GM23338 (cell line): ENCODE measurements at regions not wholly inside any gene's neighbourhood (a gene's known extent, or its start where the extent isn't known, plus 50 kb on each side); places are given as distances from the start of the nearest gene placed in this dataset.
A peak's percentile ranks its signal among the peaks of the same experiment; 100 is the strongest.

ENCODE experiments used
- ATAC-seq: fragments of 200-7000 bp; cut with Tn5 transposase; 3 replicates; pipeline ENCODE4 v1.9.1; 2020
- DNase-seq: peaks from one replicate; pipeline ENCODE4 v3.0.0-alpha.2; 2015; ENCODE audit warnings: low spot score
- H2AFZ ChIP-seq: fragments of 200-600 bp; sonication (generic); 2 replicates; pipeline ENCODE4 v1.8.0; 2016; ENCODE audit warnings: antibody characterized with exemption, mild to moderate bottlenecking, moderate library complexity
- H3F3A ChIP-seq: fragments of 200-600 bp; sonication (generic); replicated peaks from 2 replicates; pipeline ENCODE4 v1.8.0; 2017; ENCODE audit warnings: antibody characterized with exemption, mixed run types, low read depth
- H3K27ac ChIP-seq: fragments of 200-600 bp; sonication (generic); 2 replicates; pipeline ENCODE4 v1.6.1; 2016; ENCODE audit warnings: low read depth
- H3K27me3 ChIP-seq: fragments of 200-600 bp; sonication (generic); 2 replicates; pipeline ENCODE4 v1.8.0; 2016; ENCODE audit warnings: mild to moderate bottlenecking, mixed run types, moderate library complexity; ENCODE audit not compliant: insufficient read depth
- H3K36me3 ChIP-seq: fragments of 200-600 bp; sonication (generic); 2 replicates; pipeline ENCODE4 v1.8.0; 2016; ENCODE audit warnings: mild to moderate bottlenecking; ENCODE audit not compliant: insufficient read depth
- H3K4me1 ChIP-seq: fragments of 200-600 bp; sonication (generic); 2 replicates; pipeline ENCODE4 v1.8.0; 2016; ENCODE audit warnings: mild to moderate bottlenecking, moderate library complexity; ENCODE audit not compliant: insufficient read depth
- H3K4me2 ChIP-seq: fragments of 200-600 bp; sonication (generic); 2 replicates; pipeline ENCODE4 v1.7.1; 2017; ENCODE audit warnings: mixed run types
- H3K4me3 ChIP-seq: fragments of 200-600 bp; sonication (generic); 2 replicates; pipeline ENCODE4 v1.6.1; 2016; ENCODE audit warnings: mixed run types
- H3K79me2 ChIP-seq: fragments of 200-600 bp; sonication (generic); replicated peaks from 2 replicates; pipeline ENCODE4 v1.8.0; 2017; ENCODE audit warnings: mild to moderate bottlenecking; ENCODE audit not compliant: insufficient read depth
- H3K9me2 ChIP-seq: fragments of 200-600 bp; sonication (generic); 2 replicates; pipeline ENCODE4 v1.8.0; 2017; ENCODE audit not compliant: insufficient read depth
- H4K20me1 ChIP-seq: fragments of 200-600 bp; sonication (generic); replicated peaks from 2 replicates; pipeline ENCODE4 v1.8.0; 2017; ENCODE audit warnings: mild to moderate bottlenecking; ENCODE audit not compliant: insufficient read depth
- H3K27ac Mint-ChIP-seq: 2 replicates; pipeline ENCODE4 v1.8.0; 2020; ENCODE audit warnings: inconsistent platforms, mild to moderate bottlenecking, moderate library complexity, mixed read lengths
- H3K27me3 Mint-ChIP-seq: 3 replicates; pipeline ENCODE4 v1.8.0; 2022; ENCODE audit warnings: low read depth, mild to moderate bottlenecking, moderate library complexity, mixed read lengths, inconsistent platforms; ENCODE audit not compliant: insufficient read depth, poor library complexity
- H3K36me3 Mint-ChIP-seq: 3 replicates; pipeline ENCODE4 v1.8.0; 2021; ENCODE audit warnings: low read depth, mild to moderate bottlenecking, inconsistent platforms, moderate library complexity, mixed read lengths
- H3K4me1 Mint-ChIP-seq: 3 replicates; pipeline ENCODE4 v1.8.0; 2020; ENCODE audit warnings: mild to moderate bottlenecking, inconsistent platforms, mixed read lengths
- H3K4me3 Mint-ChIP-seq: 3 replicates; pipeline ENCODE4 v1.8.0; 2021; ENCODE audit warnings: moderate library complexity, mild to moderate bottlenecking, inconsistent platforms, mixed read lengths
- H3K9me3 Mint-ChIP-seq: 3 replicates; pipeline ENCODE4 v1.8.0; 2020; ENCODE audit warnings: moderate library complexity, mild to moderate bottlenecking, inconsistent platforms, mixed read lengths
- CREB1 ChIP-seq: fragments of 250-450 bp; sonication (Bioruptor Pico); IDR thresholded peaks from 2 replicates; pipeline ENCODE4 v1.5.0; 2020; ENCODE audit warnings: low read depth, mild to moderate bottlenecking, moderate library complexity
- EZH2 ChIP-seq: fragments of 200-600 bp; sonication (generic); IDR thresholded peaks from one replicate; pipeline ENCODE4 v1.8.0; 2017; ENCODE audit warnings: antibody characterized with exemption, mild to moderate bottlenecking, low read depth; ENCODE audit not compliant: unreplicated experiment
- EZH2phosphoT487 ChIP-seq: fragments of 200-600 bp; sonication (generic); IDR thresholded peaks from one replicate; pipeline ENCODE4 v1.8.1; 2018; ENCODE audit warnings: antibody characterized with exemption; ENCODE audit not compliant: unreplicated experiment
- JUNB ChIP-seq: IDR thresholded peaks from one replicate; pipeline ENCODE4 v1.6.1; 2016; ENCODE audit warnings: antibody characterized with exemption; ENCODE audit not compliant: unreplicated experiment
- NANOG ChIP-seq: IDR thresholded peaks from 2 replicates; pipeline ENCODE4 v1.6.1; 2016; ENCODE audit warnings: antibody characterized with exemption, borderline replicate concordance
- POLR2AphosphoS5 ChIP-seq: IDR thresholded peaks from 2 replicates; pipeline ENCODE4 v1.6.1; 2016; ENCODE audit warnings: antibody characterized with exemption, low read depth
- REST ChIP-seq: IDR thresholded peaks from one replicate; pipeline ENCODE4 v1.6.1; 2018; ENCODE audit warnings: antibody characterized with exemption; ENCODE audit not compliant: unreplicated experiment
- STAT1 ChIP-seq: IDR thresholded peaks from one replicate; pipeline ENCODE4 v1.6.1; 2016; ENCODE audit warnings: antibody characterized with exemption; ENCODE audit not compliant: unreplicated experiment
- ZNF114 ChIP-seq: fragments of 250-450 bp; sonication (Bioruptor Pico); IDR thresholded peaks from 2 replicates; pipeline ENCODE4 v1.5.0; 2020; ENCODE audit warnings: mild to moderate bottlenecking, moderate library complexity
- ZNF331 ChIP-seq: fragments of 250-450 bp; sonication (Bioruptor Pico); IDR thresholded peaks from 2 replicates; pipeline ENCODE4 v1.5.0; 2020; ENCODE audit warnings: low read depth, mild to moderate bottlenecking, moderate library complexity
- TF ChIP-seq, protein P1 (sequence below), 2 experiments: fragments of 200-600 bp in 1 of 2; sonication (generic) in 1 of 2; conservative IDR thresholded peaks; 2 replicates each; pipeline versions ENCODE4 v1.5.1 to v1.6.1; 2016 to 2017; ENCODE audit warnings: antibody characterized with exemption in 2 of 2, low read depth in 2 of 2, mild to moderate bottlenecking in 2 of 2, moderate library complexity in 1 of 2
- TF ChIP-seq, protein P2 (sequence below): fragments of 250-450 bp; sonication (Bioruptor Pico); IDR thresholded peaks from 2 replicates; pipeline ENCODE4 v1.5.0; 2020; ENCODE audit warnings: mild to moderate bottlenecking, moderate library complexity

DNA sequence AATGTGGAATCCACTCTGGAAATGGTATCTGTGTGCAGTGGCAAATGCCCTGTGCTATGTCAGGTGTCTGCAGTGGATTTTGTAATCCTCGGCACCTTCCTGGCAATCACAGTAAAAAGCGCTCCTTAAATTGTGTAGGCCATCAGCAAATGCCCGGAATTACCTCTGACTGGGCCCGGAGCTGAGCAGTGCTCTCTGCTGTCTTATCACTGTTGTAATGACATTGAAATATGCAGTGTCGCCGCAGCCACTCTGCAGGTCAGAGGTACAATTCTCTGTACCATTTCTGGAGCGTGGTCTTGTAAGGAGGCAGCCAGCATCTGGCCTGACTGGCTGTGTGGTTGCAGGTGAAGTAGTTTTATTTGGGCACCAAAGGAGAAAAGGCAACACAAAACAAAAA, 416.4 kb upstream of the MKI67 start (continued):
- TF ChIP-seq REST, result no peak
- no peak for TF ChIP-seq JUNB
- TF ChIP-seq ZNF331, result no peak
- TF ChIP-seq, protein P1, sequence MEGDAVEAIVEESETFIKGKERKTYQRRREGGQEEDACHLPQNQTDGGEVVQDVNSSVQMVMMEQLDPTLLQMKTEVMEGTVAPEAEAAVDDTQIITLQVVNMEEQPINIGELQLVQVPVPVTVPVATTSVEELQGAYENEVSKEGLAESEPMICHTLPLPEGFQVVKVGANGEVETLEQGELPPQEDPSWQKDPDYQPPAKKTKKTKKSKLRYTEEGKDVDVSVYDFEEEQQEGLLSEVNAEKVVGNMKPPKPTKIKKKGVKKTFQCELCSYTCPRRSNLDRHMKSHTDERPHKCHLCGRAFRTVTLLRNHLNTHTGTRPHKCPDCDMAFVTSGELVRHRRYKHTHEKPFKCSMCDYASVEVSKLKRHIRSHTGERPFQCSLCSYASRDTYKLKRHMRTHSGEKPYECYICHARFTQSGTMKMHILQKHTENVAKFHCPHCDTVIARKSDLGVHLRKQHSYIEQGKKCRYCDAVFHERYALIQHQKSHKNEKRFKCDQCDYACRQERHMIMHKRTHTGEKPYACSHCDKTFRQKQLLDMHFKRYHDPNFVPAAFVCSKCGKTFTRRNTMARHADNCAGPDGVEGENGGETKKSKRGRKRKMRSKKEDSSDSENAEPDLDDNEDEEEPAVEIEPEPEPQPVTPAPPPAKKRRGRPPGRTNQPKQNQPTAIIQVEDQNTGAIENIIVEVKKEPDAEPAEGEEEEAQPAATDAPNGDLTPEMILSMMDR (conservative IDR thresholded peaks at IDR 0.05; ENCODE audit: low read depth in 2 of 2), result no peak
- TF ChIP-seq POLR2AphosphoS5, result no peak
- TF ChIP-seq CREB1, result no peak

GRCh38 chr10:128543151-128543550, 416.9 kb upstream of the MKI67 start:
- Histone ChIP-seq H3K4me2 (peak overlapping the region; percentile 52; the same call in 1 of the 2 replicates), H3K4me3 (no peak overlapping the region), H3K4me1 (peaks cover 61% of the 10 kb centered on the region), H3K79me2 (no peaks in the 10 kb centered on the region), H2AFZ (no peak overlapping the region; the same call in 1 of the 2 replicates), H4K20me1 (no peaks in the 10 kb centered on the region), H3F3A (0 out of 2 replicates have a peak, but pooled peaks cover 8% of the 10 kb centered on the region), H3K27ac (no peak overlapping the region), H3K27me3 (no peaks in the 10 kb centered on the region), H3K9me2 (no peaks in the 10 kb centered on the region), H3K36me3 (no peaks in the 10 kb centered on the region)
- H3K4me3 Mint-ChIP-seq, result no peak overlapping the region
- no peak overlapping the region; the same call in 1 of the 2 replicates for H3K27ac Mint-ChIP-seq
- no peaks in the 10 kb centered on the region for H3K36me3 Mint-ChIP-seq
- no peaks in the 10 kb centered on the region for H3K9me3 Mint-ChIP-seq
- H3K4me1 Mint-ChIP-seq, result peaks cover 64% of the 10 kb centered on the region
- no peak for ATAC-seq
- no peak for DNase-seq
- H3K27me3 Mint-ChIP-seq, result peaks cover 18% of the 10 kb centered on the region
- no peak for TF ChIP-seq NANOG
- no peak for TF ChIP-seq ZNF331
- no peak for TF ChIP-seq CREB1
- TF ChIP-seq JUNB, result no peak
- no peak for TF ChIP-seq POLR2AphosphoS5
- no peak for TF ChIP-seq STAT1
- TF ChIP-seq EZH2phosphoT487, result no peak
- TF ChIP-seq ZNF114, result no peak
- no peak for TF ChIP-seq EZH2
- TF ChIP-seq, protein P2, sequence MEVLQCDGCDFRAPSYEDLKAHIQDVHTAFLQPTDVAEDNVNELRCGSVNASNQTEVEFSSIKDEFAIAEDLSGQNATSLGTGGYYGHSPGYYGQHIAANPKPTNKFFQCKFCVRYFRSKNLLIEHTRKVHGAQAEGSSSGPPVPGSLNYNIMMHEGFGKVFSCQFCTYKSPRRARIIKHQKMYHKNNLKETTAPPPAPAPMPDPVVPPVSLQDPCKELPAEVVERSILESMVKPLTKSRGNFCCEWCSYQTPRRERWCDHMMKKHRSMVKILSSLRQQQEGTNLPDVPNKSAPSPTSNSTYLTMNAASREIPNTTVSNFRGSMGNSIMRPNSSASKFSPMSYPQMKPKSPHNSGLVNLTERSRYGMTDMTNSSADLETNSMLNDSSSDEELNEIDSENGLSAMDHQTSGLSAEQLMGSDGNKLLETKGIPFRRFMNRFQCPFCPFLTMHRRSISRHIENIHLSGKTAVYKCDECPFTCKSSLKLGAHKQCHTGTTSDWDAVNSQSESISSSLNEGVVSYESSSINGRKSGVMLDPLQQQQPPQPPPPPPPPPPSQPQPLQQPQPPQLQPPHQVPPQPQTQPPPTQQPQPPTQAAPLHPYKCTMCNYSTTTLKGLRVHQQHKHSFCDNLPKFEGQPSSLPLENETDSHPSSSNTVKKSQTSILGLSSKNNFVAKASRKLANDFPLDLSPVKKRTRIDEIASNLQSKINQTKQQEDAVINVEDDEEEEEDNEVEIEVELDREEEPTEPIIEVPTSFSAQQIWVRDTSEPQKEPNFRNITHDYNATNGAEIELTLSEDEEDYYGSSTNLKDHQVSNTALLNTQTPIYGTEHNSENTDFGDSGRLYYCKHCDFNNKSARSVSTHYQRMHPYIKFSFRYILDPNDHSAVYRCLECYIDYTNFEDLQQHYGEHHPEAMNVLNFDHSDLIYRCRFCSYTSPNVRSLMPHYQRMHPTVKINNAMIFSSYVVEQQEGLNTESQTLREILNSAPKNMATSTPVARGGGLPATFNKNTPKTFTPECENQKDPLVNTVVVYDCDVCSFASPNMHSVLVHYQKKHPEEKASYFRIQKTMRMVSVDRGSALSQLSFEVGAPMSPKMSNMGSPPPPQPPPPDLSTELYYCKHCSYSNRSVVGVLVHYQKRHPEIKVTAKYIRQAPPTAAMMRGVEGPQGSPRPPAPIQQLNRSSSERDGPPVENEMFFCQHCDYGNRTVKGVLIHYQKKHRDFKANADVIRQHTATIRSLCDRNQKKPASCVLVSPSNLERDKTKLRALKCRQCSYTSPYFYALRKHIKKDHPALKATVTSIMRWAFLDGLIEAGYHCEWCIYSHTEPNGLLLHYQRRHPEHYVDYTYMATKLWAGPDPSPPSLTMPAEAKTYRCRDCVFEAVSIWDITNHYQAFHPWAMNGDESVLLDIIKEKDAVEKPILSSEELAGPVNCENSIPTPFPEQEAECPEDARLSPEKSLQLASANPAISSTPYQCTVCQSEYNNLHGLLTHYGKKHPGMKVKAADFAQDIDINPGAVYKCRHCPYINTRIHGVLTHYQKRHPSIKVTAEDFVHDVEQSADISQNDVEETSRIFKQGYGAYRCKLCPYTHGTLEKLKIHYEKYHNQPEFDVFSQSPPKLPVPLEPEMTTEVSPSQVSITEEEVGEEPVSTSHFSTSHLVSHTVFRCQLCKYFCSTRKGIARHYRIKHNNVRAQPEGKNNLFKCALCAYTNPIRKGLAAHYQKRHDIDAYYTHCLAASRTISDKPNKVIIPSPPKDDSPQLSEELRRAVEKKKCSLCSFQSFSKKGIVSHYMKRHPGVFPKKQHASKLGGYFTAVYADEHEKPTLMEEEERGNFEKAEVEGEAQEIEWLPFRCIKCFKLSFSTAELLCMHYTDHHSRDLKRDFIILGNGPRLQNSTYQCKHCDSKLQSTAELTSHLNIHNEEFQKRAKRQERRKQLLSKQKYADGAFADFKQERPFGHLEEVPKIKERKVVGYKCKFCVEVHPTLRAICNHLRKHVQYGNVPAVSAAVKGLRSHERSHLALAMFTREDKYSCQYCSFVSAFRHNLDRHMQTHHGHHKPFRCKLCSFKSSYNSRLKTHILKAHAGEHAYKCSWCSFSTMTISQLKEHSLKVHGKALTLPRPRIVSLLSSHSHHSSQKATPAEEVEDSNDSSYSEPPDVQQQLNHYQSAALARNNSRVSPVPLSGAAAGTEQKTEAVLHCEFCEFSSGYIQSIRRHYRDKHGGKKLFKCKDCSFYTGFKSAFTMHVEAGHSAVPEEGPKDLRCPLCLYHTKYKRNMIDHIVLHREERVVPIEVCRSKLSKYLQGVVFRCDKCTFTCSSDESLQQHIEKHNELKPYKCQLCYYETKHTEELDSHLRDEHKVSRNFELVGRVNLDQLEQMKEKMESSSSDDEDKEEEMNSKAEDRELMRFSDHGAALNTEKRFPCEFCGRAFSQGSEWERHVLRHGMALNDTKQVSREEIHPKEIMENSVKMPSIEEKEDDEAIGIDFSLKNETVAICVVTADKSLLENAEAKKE, result no peak
- TF ChIP-seq, protein P1 (conservative IDR thresholded peaks at IDR 0.05; ENCODE audit: low read depth in 2 of 2), result no peak
